Gastrocnemius medialis (tissue), 4 donors: ENCODE measurements at regions not wholly inside any gene's neighbourhood (a gene's known extent, or its start where the extent isn't known, plus 50 kb on each side); places are given as distances from the start of the nearest gene placed in this dataset.

Experiments
- ATAC-seq, 2 donors: fragments of 150-250 bp; one replicate each; pipeline ENCODE4 v1.9.1; 2016
- DNase-seq, 2 donors: peaks; one replicate each; pipeline ENCODE4 v3.0.0-alpha.2; 2019
- H3K27ac ChIP-seq, 4 donors: fragments of 200-600 bp; sonication (generic); 1 replicate in 1 of 4; 2 replicates in 3 of 4; pipeline ENCODE4 v1.5.1; 2016 to 2018; ENCODE audit warnings: mild to moderate bottlenecking in 2 of 4, moderate library complexity in 1 of 4
- H3K27me3 ChIP-seq, 3 donors: fragments of 200-600 bp; sonication (generic) in 2 of 3; 1 replicate in 1 of 3; 2 replicates in 2 of 3; pipeline versions ENCODE4 v1.5.1 to v1.6.0; 2016 to 2019; ENCODE audit warnings: mild to moderate bottlenecking in 1 of 3, moderate library complexity in 1 of 3
- H3K36me3 ChIP-seq, 2 donors: fragments of 200-600 bp; sonication (generic) in 1 of 2; one replicate each; pipeline ENCODE4 v1.5.1; 2017 to 2018
- H3K4me1 ChIP-seq, 2 donors: fragments of 200-600 bp; sonication (generic) in 1 of 2; one replicate each; pipeline ENCODE4 v1.5.1; 2016 to 2017; ENCODE audit warnings: mild to moderate bottlenecking in 2 of 2
- H3K4me3 ChIP-seq, 4 donors: fragments of 200-600 bp; sonication (generic) in 3 of 4; 1 replicate in 1 of 4; 2 replicates in 3 of 4; pipeline ENCODE4 v1.5.1; 2016 to 2019; ENCODE audit warnings: mild to moderate bottlenecking in 2 of 4
- H3K9me3 ChIP-seq, 3 donors: fragments of 200-600 bp; sonication (generic) in 2 of 3; 1 replicate in 1 of 3; 2 replicates in 2 of 3; pipeline ENCODE4 v1.5.1; 2016 to 2019
- POLR2A ChIP-seq, 2 donors: fragments of 450-650 bp; IDR thresholded peaks; one replicate each; pipeline ENCODE4 v1.6.1; 2017; ENCODE audit warnings: antibody characterized with exemption in 2 of 2, mild to moderate bottlenecking in 2 of 2, moderate library complexity in 2 of 2
- in situ Hi-C, 4 donors: fragments of 200-750 bp; cut with MboI; loops; one replicate each; pipeline versions ENCODE4 v1.15.0 to v1.8.0; 2017; ENCODE audit warnings: low sequenced_read_pairs in 4 of 4
- intact Hi-C: fragments of 100-400 bp; cut with DNase I; formaldehyde crosslinking; loops from one replicate; pipeline ENCODE4 v1.15.1; 2023; ENCODE audit warnings: low total_unique reads
- TF ChIP-seq, protein P1 (sequence below), 5 experiments: fragments of 450-650 bp in 3 of 5; fragments of 200-600 bp in 2 of 5; sonication (generic) in 2 of 5; IDR thresholded peaks in 4 of 5; conservative IDR thresholded peaks in 1 of 5; 1 replicate in 4 of 5; 2 replicates in 1 of 5; pipeline ENCODE4 v1.5.1; 2016 to 2019; ENCODE audit warnings: antibody characterized with exemption in 5 of 5, mild to moderate bottlenecking in 3 of 5, moderate library complexity in 3 of 5

DNA sequence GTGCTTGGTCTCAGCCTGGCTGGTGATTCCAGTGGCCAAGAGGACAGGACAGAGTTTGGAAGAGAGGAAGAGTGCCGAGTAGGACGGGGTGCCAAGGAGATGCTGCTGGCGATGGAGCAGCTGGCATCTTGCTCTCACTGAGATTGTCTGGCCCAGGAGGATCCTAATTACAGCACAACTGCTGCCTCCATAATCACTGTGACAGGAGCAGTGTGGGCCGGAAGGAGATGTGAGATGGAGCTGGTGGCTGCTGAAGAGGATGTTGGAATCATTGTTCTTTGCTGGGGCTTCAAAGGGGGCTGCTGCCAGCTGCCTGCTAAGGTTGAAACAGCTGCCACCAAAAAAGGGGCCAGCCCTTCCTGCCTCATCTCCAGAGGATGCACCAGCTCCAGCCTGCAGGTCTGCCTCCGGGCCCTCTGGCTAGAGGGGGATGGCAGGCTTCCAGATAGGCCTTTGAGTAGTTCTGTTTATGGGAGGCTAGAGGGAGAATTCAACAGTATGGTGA lies 214.4 kb downstream of the RNF144B start:
- intact Hi-C loops (no loop called here), in situ Hi-C loops (loop anchor here in 1 of 4 donors (25.0 kb wide), 1 partner anchor 1461 kb away; no protein-coding TSS in a partner anchor)
- DNase-seq (no peak), ATAC-seq (no peak)
- no peak overlapping the region for H3K27ac ChIP-seq
- H3K4me3 ChIP-seq = no peak overlapping the region
- TF ChIP-seq, protein P1, sequence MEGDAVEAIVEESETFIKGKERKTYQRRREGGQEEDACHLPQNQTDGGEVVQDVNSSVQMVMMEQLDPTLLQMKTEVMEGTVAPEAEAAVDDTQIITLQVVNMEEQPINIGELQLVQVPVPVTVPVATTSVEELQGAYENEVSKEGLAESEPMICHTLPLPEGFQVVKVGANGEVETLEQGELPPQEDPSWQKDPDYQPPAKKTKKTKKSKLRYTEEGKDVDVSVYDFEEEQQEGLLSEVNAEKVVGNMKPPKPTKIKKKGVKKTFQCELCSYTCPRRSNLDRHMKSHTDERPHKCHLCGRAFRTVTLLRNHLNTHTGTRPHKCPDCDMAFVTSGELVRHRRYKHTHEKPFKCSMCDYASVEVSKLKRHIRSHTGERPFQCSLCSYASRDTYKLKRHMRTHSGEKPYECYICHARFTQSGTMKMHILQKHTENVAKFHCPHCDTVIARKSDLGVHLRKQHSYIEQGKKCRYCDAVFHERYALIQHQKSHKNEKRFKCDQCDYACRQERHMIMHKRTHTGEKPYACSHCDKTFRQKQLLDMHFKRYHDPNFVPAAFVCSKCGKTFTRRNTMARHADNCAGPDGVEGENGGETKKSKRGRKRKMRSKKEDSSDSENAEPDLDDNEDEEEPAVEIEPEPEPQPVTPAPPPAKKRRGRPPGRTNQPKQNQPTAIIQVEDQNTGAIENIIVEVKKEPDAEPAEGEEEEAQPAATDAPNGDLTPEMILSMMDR (IDR thresholded peaks at IDR 0.05 in 4 of 5, conservative IDR thresholded peaks at IDR 0.05 in 1 of 5) = no peak
- TF ChIP-seq POLR2A (IDR thresholded peaks at IDR 0.05) = no peak
- H3K27me3 ChIP-seq = no peaks in the 10 kb centered on the region
- H3K9me3 ChIP-seq = no peaks in the 10 kb centered on the region
- H3K4me1 ChIP-seq = no peaks in the 10 kb centered on the region
- no peaks in the 10 kb centered on the region for H3K36me3 ChIP-seq

DNA sequence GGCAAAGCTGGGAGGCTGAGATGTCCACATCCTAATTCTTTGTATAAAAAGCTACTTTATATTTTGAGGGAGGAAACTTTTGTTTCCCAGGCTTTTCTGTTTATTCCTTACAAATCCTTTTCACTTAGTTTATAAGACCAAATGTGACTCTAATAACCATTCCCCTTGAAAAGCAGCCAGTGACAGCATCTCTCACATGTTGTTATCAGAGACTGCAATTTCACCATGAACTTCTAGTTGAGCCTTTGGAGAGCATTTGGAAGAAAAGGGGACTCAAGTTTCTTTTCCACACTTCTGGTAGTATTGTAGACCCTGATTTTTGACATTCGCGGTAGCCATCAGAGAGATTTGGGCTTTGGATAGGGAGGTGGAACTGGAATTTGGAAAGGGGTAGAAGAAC lies 215.8 kb downstream of the RNF144B start:
- TF ChIP-seq POLR2A (IDR thresholded peaks at IDR 0.05) = no peak
- TF ChIP-seq, protein P1 (IDR thresholded peaks at IDR 0.05 in 4 of 5, conservative IDR thresholded peaks at IDR 0.05 in 1 of 5) = no peak
- intact Hi-C loops = no loop called here
- in situ Hi-C loops = loop anchor here in 1 of 4 donors (25.0 kb wide), 1 partner anchor 1459 kb away; no protein-coding TSS in a partner anchor
- Histone ChIP-seq H3K27me3 (no peaks in the 10 kb centered on the region), H3K36me3 (no peaks in the 10 kb centered on the region), H3K4me3 (no peak overlapping the region), H3K9me3 (no peaks in the 10 kb centered on the region), H3K4me1 (no peaks in the 10 kb centered on the region), H3K27ac (no peak overlapping the region)
- no peak for DNase-seq
- ATAC-seq = no peak

DNA sequence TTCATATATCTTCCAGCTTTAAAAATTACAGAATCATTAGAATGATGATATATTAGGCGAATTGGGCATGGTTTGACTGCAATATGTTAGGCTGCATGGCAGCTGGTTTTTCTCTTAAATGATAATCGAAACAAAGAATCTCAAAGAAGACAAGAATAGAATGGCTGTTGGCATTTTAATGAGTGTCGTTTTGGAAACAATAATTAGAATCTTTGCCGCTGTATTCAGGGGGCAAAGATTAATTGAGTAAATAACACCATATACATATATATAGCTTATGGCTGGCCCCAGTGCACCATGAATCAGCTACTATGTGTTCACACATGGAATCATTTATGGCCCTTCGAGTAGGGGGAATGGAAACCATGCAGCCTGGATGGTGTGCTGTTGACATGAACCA lies 216.2 kb downstream of the RNF144B start:
- TF ChIP-seq POLR2A (IDR thresholded peaks at IDR 0.05) = no peak
- TF ChIP-seq, protein P1 (IDR thresholded peaks at IDR 0.05 in 4 of 5, conservative IDR thresholded peaks at IDR 0.05 in 1 of 5) = no peak
- in situ Hi-C loops (loop anchor here in 1 of 4 donors (25.0 kb wide), 1 partner anchor 1459 kb away; no protein-coding TSS in a partner anchor), intact Hi-C loops (no loop called here)
- no peak overlapping the region for H3K4me3 ChIP-seq
- no peaks in the 10 kb centered on the region for H3K27me3 ChIP-seq
- no peaks in the 10 kb centered on the region for H3K36me3 ChIP-seq
- ATAC-seq (no peak), DNase-seq (no peak)
- no peaks in the 10 kb centered on the region for H3K4me1 ChIP-seq
- H3K9me3 ChIP-seq = no peaks in the 10 kb centered on the region
- H3K27ac ChIP-seq = no peak overlapping the region

DNA sequence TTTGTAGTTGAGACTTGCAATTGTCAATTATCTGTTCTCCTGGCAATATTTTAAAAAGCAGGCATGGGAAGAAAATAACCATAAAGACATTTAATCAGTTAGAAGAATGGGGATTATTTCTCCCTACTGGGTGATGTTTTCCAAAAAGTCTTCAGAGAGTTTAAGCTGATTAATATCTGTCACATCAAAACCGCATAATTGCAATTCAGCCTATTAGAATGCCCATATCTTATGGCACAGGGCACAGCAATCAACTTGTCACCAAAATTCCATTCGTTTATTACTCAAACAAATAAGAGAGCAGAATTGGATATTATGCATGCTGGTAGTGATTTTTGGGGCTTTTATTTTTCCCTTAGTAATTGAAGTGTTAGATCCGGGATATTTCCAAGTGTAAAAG lies 218.7 kb downstream of the RNF144B start:
- no peak for TF ChIP-seq POLR2A (IDR thresholded peaks at IDR 0.05)
- TF ChIP-seq, protein P1 (IDR thresholded peaks at IDR 0.05 in 4 of 5, conservative IDR thresholded peaks at IDR 0.05 in 1 of 5) = no peak
- intact Hi-C loops (no loop called here), in situ Hi-C loops (loop anchor here in 1 of 4 donors (25.0 kb wide), 1 partner anchor 1456 kb away; no protein-coding TSS in a partner anchor)
- Histone ChIP-seq H3K4me3 (no peak overlapping the region), H3K27ac (no peak overlapping the region), H3K27me3 (no peaks in the 10 kb centered on the region), H3K4me1 (no peaks in the 10 kb centered on the region), H3K36me3 (no peaks in the 10 kb centered on the region), H3K9me3 (no peaks in the 10 kb centered on the region)
- ATAC-seq (no peak), DNase-seq (no peak)

DNA sequence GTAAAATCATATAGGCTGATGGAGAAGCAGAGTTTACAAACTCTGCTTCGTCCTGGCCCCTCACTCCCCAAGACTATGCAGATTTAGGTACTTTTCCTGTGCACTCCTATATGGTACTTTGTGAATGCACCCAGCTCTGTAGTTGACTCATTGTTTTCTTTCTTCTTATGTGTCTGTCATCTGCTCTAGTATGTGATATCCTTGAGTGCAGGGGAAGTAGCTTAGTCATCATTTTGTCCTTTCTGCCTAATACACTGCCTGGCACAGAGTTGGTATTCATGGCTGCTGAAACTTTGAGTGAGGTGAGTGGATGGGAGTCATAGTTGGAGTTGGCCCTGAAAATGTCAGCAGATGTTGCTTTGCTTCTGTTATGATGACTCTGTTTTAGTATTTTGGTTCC lies 222.6 kb downstream of the RNF144B start:
- in situ Hi-C loops = loop anchor here in 1 of 4 donors (25.0 kb wide), 1 partner anchor 1453 kb away; no protein-coding TSS in a partner anchor
- intact Hi-C loops = no loop called here
- H3K27ac ChIP-seq = no peak overlapping the region

More for the DNA sequence above, 222.6 kb downstream of the RNF144B start:
- Histone ChIP-seq H3K36me3 (no peaks in the 10 kb centered on the region), H3K9me3 (no peaks in the 10 kb centered on the region), H3K4me1 (no peaks in the 10 kb centered on the region), H3K4me3 (no peak overlapping the region), H3K27me3 (no peaks in the 10 kb centered on the region)
- TF ChIP-seq POLR2A (IDR thresholded peaks at IDR 0.05) = no peak
- TF ChIP-seq, protein P1 (IDR thresholded peaks at IDR 0.05 in 4 of 5, conservative IDR thresholded peaks at IDR 0.05 in 1 of 5) = no peak
- ATAC-seq (no peak), DNase-seq (no peak)
